ENCODE measurements at regions not wholly inside any gene's neighbourhood (a gene's known extent, or its start where the extent isn't known, plus 50 kb on each side); places are given as distances from the start of the nearest gene placed in this dataset.

DNA sequence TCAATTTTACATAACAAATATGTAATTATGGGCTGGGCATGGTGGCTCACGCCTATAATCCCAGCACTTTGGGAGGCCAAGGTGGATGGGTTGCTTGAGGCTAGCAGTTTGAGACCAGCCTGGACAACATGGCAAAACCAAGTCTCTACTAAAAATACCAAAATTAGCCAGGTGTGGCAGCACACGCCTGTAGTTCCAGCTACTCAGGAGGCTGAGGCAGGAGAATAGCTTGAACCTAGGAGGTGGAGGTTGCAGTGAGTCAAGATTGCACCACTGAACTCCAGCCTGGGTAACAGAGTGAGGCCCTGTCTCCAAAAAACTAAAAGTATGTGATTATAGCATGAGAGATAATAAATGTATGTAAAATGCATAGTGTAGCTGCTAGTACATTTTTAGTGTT is 229.0 kb downstream of the PPARGC1A start:
- DNase-seq (ENCODE audit: low spot score), result no peak

DNA sequence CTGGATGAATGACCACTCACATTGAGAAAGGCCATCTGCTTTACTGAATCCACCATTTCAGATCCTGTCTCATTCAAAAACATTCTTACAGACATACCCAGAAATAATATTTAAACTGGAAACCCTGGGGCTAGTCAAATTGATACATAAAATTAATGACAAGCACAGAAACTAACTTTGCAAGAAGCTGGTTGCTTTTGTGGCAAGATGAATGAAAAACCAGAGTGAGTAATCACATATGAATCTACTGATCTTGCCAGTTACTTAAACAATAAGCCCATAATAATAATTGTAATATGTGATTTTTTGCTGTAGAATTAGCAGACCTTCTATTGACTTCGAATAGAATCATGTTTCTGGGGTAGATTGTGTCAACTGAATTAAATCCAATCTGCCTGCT is 235.1 kb downstream of the PPARGC1A start:
- no peak for DNase-seq (ENCODE audit: low spot score)

- DNase-seq (ENCODE audit: low spot score), result no peak
These were observed 240.8 kb downstream of the PPARGC1A start for GRCh38 chr4:23648854-23649596.

DNA sequence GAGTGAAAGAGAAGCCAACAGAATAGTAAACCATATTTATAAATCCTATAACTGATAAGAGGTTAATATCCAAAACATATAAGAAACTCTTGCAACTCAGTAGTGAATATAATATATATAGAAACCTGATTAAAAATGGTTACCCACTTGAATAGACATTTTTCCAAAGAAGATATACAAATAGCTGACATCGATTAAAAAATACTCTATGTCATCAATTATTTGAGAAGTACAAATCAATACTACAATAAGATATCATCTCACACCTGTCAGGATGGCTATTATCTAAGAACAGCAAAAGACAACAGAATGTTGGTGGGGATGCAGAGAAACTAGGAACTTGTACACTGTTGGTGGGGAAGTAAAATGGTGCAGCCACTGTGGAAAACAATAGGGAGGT is 254.4 kb downstream of the PPARGC1A start:
- no peak for DNase-seq (ENCODE audit: low spot score)

DNA sequence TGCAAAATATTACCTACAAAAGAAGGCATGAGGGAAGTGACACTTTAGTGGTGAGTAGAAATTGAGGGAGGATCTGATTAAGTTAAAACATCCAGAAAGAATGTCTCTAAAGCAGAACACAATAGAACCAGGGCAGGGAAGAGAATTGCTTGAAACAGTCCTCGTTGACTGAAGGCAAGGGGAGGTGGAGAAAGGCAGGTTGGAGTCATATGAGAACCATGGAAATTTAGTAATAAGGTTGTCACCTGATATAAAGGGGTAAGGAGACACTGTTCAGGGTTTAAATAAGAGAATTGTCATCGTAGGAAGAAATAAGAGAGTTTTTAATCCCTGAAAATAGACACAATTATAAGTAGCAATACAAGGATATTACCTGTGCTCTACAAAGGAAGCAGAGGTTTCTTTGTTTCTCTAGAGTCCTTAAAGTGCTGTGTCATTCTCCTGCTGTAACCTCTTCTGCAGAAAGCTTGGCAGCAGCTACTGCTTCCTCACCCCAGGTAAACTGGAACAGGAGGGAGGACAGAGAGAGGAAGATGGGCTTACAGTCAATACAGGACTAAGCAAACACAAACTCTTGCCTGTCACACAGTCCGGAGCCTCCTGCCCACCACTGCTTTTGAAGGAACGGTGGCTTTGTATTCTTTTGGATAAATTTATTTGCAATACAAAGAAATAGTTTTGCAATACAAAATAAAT is 258.4 kb downstream of the PPARGC1A start:
- DNase-seq (ENCODE audit: low spot score), result no peak

DNA sequence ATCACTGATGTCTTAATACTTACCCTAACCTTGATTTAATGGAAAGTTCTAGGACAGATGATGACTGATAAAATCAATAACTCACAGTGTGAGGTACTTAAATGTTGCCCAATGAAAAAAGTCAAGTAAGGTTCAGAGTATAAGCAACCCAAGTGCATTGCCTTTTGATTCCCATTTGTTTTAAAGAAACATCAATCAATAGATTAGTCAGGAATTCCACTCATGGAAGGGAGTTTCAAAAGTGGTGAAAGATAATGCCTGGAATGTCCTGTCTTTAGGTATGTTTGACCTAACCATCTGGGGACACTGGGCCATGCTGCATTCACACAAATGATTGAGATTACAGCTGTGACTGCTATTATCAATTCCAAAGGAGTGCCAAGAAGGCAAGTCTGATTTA is 259.7 kb downstream of the PPARGC1A start:
- DNase-seq (ENCODE audit: low spot score), result no peak

- DNase-seq (ENCODE audit: low spot score), result no peak
These were observed 260.4 kb downstream of the PPARGC1A start for GRCh38 chr4:23629421-23629820.

GRCh38 chr4:23614284-23614892 is 275.5 kb downstream of the PPARGC1A start:
- DNase-seq (ENCODE audit: low spot score), result peak; percentile 20

GRCh38 chr4:23613782-23614181 is 276.1 kb downstream of the PPARGC1A start:
- DNase-seq (ENCODE audit: low spot score), result no peak

DNA sequence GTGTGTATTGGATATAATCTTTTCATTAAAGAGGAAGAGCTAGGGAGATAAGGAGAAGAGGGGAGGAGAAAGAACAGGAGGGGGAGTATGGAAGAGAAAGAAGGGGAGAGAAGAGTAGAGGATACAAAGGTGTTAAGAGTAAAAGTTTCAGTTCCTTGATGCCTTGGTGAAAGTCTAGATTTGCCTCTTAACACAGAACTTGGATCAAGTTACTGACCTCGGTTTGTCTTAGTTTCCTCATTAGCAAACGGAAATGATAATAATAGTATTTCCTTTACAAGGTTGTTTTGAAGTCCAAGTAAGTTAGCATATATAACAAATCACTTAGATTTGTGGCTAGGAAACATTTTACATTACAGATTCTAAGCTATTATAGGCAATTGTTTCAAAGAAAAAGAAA is 287.1 kb downstream of the PPARGC1A start:
- DNase-seq (ENCODE audit: low spot score), result no peak

DNA sequence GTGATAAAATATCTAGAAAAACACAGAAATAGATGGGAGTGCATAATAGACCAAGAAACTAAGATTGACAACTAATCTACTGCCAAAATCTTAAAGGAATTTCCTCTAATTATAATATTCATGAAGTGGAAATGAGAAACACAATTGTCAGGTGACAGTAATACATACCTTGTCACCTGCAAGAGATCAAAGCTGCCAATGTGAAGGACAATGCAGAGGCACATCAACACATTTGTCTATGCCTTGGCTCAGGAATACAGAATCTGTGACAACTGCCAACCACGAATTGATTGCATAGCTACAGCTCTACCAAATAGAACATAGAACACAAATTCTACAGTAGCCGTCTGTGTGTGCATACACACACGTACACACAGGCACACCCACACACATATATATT is 295.7 kb downstream of the PPARGC1A start:
- DNase-seq (ENCODE audit: low spot score), result no peak

GRCh38 chr4:23590431-23590830 is 299.4 kb downstream of the PPARGC1A start:
- DNase-seq (ENCODE audit: low spot score), result no peak

- DNase-seq (ENCODE audit: low spot score), result no peak
These were observed 305.8 kb downstream of the PPARGC1A start for GRCh38 chr4:23584024-23584423.

DNA sequence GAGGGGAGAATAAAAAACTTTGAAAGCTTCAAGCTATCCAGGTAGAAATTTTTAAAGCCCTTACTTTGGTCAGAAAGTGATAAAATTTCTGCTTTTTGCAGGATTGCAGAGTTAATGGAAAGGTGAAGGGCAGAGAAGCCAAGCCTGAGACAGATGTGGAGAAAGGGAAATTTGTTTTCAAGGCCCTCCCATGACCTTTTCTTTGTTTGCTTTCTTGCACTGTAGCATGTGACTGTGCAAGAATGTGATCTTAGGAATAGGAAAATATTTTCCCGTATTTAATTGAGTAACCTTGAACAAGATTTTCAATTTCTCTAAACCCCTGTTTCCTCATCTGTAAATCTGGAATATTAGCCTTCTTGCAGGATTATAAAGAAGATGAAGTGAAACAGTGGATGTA is 307.2 kb downstream of the PPARGC1A start:
- DNase-seq (ENCODE audit: low spot score), result no peak

- no peak for DNase-seq (ENCODE audit: low spot score)
These were observed 310.7 kb downstream of the PPARGC1A start for GRCh38 chr4:23579166-23579565.

GRCh38 chr4:23577398-23577797 is 312.4 kb downstream of the PPARGC1A start:
- no peak for DNase-seq (ENCODE audit: low spot score)

- DNase-seq (ENCODE audit: low spot score), result no peak
These were observed 317.5 kb downstream of the PPARGC1A start for GRCh38 chr4:23572382-23572781.

GRCh38 chr4:23567338-23567737 is 322.5 kb downstream of the PPARGC1A start:
- DNase-seq (ENCODE audit: low spot score), result no peak

- no peak for DNase-seq (ENCODE audit: low spot score)
These were observed 329.1 kb downstream of the PPARGC1A start for GRCh38 chr4:23560748-23561147.

DNA sequence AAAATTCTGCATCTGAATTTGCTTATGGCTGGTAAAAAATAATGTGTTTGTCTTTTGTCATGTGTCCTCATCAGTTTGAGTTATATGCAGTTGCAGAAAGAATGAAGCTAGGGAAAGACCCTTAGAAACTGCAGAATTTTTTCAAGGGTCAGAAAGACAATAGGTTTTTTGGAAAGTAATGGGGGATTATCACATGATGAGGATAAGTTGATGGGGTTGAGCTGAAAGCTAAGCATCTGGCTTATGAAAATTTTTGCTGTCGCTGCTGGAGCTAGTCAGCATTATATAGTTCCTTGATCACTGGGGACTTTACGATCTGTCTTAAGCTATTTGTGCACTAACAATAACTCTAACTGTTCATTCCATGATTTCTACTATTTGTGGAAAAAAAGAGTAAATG is 331.7 kb downstream of the PPARGC1A start:
- no peak for DNase-seq (ENCODE audit: low spot score)

GRCh38 chr4:23547601-23548000 is 342.2 kb downstream of the PPARGC1A start:
- no peak for DNase-seq (ENCODE audit: low spot score)

DNA sequence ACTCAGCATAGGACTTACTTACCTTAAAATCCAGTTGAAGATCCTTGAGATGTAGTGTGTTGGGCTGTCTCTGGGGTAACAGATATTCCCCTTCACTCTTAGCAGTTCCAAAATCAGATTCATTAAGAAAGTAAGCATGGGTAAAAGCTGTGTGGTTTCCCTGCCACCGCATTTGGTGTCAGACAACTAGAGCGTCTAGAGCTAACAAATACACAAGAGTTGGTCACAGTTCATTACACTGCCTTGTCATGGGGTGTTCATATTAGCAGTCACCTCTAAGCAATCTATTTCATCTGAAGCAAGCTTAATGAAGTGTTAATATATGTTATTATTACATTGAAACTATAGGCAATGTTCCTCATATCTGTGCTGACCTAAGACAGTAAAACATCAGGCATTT is 342.8 kb downstream of the PPARGC1A start:
- no peak for DNase-seq (ENCODE audit: low spot score)

GRCh38 chr4:23539969-23540569 is 349.8 kb downstream of the PPARGC1A start:
- DNase-seq (ENCODE audit: low spot score), result no peak

Measured in pons (tissue), 1 donor.